HG02840 (cell line): ENCODE measurements at regions not wholly inside any gene's neighbourhood (a gene's known extent, or its start where the extent isn't known, plus 50 kb on each side); places are given as distances from the start of the nearest gene placed in this dataset.
"Not testable (repeated sequence)": the region's sequence is repeated elsewhere in the genome, so short reads cannot be mapped to it uniquely, and the experiment has no call there.

Experiments
- ATAC-seq: cut with Tn5 transposase; IDR thresholded peaks from one replicate; pipeline ENCODE4 v1.9.1; 2021; ENCODE audit warnings: mild to moderate bottlenecking, moderate library complexity, moderate number of reproducible peaks; ENCODE audit not compliant: unreplicated experiment, low FRiP score

GRCh38 chr5:34420191-34420590 is 235.9 kb upstream of the RAI14 start:
- not testable (repeated sequence) for ATAC-seq

- no peak for ATAC-seq
Observed at GRCh38 chr5:34436761-34437501, 219.2 kb upstream of the RAI14 start.

GRCh38 chr5:34439601-34440000 is 216.5 kb upstream of the RAI14 start:
- ATAC-seq: no peak

GRCh38 chr5:34441767-34442166 is 214.4 kb upstream of the RAI14 start:
- ATAC-seq: not testable (repeated sequence)

GRCh38 chr5:34447424-34447823 is 208.7 kb upstream of the RAI14 start:
- ATAC-seq: no peak

- no peak for ATAC-seq
Observed at GRCh38 chr5:34449639-34450038, 206.5 kb upstream of the RAI14 start.

GRCh38 chr5:34450338-34450737 is 205.8 kb upstream of the RAI14 start:
- no peak for ATAC-seq

GRCh38 chr5:34452170-34452828 is 203.8 kb upstream of the RAI14 start:
- no peak for ATAC-seq

- no peak for ATAC-seq
Observed at GRCh38 chr5:34455098-34455497, 201.0 kb upstream of the RAI14 start.

GRCh38 chr5:34459908-34460307 is 196.2 kb upstream of the RAI14 start:
- ATAC-seq: no peak

- no peak for ATAC-seq
Observed at GRCh38 chr5:34460496-34460895, 195.6 kb upstream of the RAI14 start.

- ATAC-seq: no peak
Observed at GRCh38 chr5:34464829-34465228, 191.3 kb upstream of the RAI14 start.

- not testable (repeated sequence) for ATAC-seq
Observed at GRCh38 chr5:34465301-34465700, 190.8 kb upstream of the RAI14 start.

GRCh38 chr5:34466519-34467388 is 189.4 kb upstream of the RAI14 start:
- not testable (repeated sequence) for ATAC-seq

GRCh38 chr5:34467436-34467835 is 188.7 kb upstream of the RAI14 start:
- ATAC-seq: no peak

- not testable (repeated sequence) for ATAC-seq
Observed at GRCh38 chr5:34467984-34468383, 188.1 kb upstream of the RAI14 start.

- no peak for ATAC-seq
Observed at GRCh38 chr5:34469971-34470370, 186.2 kb upstream of the RAI14 start.

- ATAC-seq: no peak
Observed at GRCh38 chr5:34474573-34475021, 181.5 kb upstream of the RAI14 start.

- no peak for ATAC-seq
Observed at GRCh38 chr5:34475249-34475966, 180.7 kb upstream of the RAI14 start.

- no peak for ATAC-seq
Observed at GRCh38 chr5:34476941-34477565, 179.1 kb upstream of the RAI14 start.
